OCI-LY7 (cell line): ENCODE measurements at regions not wholly inside any gene's neighbourhood (a gene's known extent, or its start where the extent isn't known, plus 50 kb on each side); places are given as distances from the start of the nearest gene placed in this dataset.

ENCODE experiments used
- BruUV-seq: library from RNA; stranded (reverse); fragments of 400-500 nt; replicated peaks from 2 replicates; lab custom pipeline; 2021; lab: Mats Ljungman, UMichigan
- CTCF ChIA-PET: fragments of 300-600 bp; sonication (Branson Sonifier 250); formaldehyde crosslinking; loops from one replicate; lab custom pipeline; 2022; ENCODE audit warnings: antibody characterized with exemption; ENCODE audit not compliant: unreplicated experiment; lab: Charles Lee
- POLR2A ChIA-PET: fragments of 300-600 bp; sonication (Branson Sonifier 250); formaldehyde crosslinking; loops from one replicate; lab custom pipeline; 2022; ENCODE audit warnings: antibody characterized with exemption; lab: Charles Lee
- DNase-seq: peaks from one replicate; pipeline ENCODE4 v3.0.0-alpha.2; 2015; ENCODE audit warnings: low spot score
- H2AFZ ChIP-seq: fragments of 200-600 bp; sonication (generic), shearing (Covaris generic); 2 replicates; pipeline ENCODE4 v1.6.1; 2014; ENCODE audit warnings: mild to moderate bottlenecking, antibody characterized with exemption, low read length, moderate library complexity
- H3K27ac ChIP-seq: fragments of 200-600 bp; sonication (generic); 2 replicates; pipeline ENCODE4 v1.5.1; 2014; ENCODE audit warnings: mixed run types, low read depth, mild to moderate bottlenecking, moderate library complexity, low read length, inconsistent platforms; ENCODE audit not compliant: poor library complexity, severe bottlenecking
- H3K36me3 ChIP-seq: fragments of 200-600 bp; sonication (generic); 2 replicates; pipeline ENCODE4 v1.6.1; 2014; ENCODE audit warnings: mild to moderate bottlenecking, antibody characterized with exemption, low read length, moderate library complexity, mixed read lengths; ENCODE audit not compliant: insufficient read depth
- H3K4me1 ChIP-seq: fragments of 200-600 bp; sonication (generic); 2 replicates; pipeline ENCODE4 v1.5.1; 2014; ENCODE audit warnings: mild to moderate bottlenecking, low read length; ENCODE audit not compliant: insufficient read depth, poor library complexity, severe bottlenecking
- H3K4me2 ChIP-seq: fragments of 200-600 bp; sonication (generic); 2 replicates; pipeline ENCODE4 v1.6.1; 2014; ENCODE audit warnings: mild to moderate bottlenecking, low read length
- H3K4me3 ChIP-seq: fragments of 200-600 bp; sonication (generic); 2 replicates; pipeline ENCODE4 v1.5.1; 2014; ENCODE audit warnings: mild to moderate bottlenecking, low read depth, low read length; ENCODE audit not compliant: poor library complexity, severe bottlenecking
- H3K79me2 ChIP-seq: fragments of 200-600 bp; sonication (generic); 2 replicates; pipeline ENCODE4 v1.6.1; 2016; ENCODE audit warnings: low read depth, mild to moderate bottlenecking, low read length, moderate library complexity, mixed read lengths; ENCODE audit not compliant: insufficient read depth
- H3K9me2 ChIP-seq: fragments of 200-600 bp; sonication (generic); 2 replicates; pipeline ENCODE4 v1.6.1; 2016; ENCODE audit warnings: mild to moderate bottlenecking, low read length, mixed read lengths; ENCODE audit not compliant: insufficient read depth
- H3K9me3 ChIP-seq: fragments of 200-600 bp; sonication (generic); 2 replicates; pipeline ENCODE4 v1.6.1; 2014; ENCODE audit warnings: mild to moderate bottlenecking, mixed run types, low read length, mixed read lengths
- H4K20me1 ChIP-seq: fragments of 200-600 bp; sonication (generic); 2 replicates; pipeline ENCODE4 v1.6.1; 2014; ENCODE audit warnings: mild to moderate bottlenecking, antibody characterized with exemption, low read length, moderate library complexity, mixed read lengths; ENCODE audit not compliant: insufficient read depth
- EZH2phosphoT487 ChIP-seq: fragments of 200-600 bp; sonication (generic); IDR thresholded peaks from 2 replicates; pipeline ENCODE4 v1.6.1; 2018; ENCODE audit warnings: low read depth, borderline replicate concordance, mild to moderate bottlenecking, mixed run types, antibody characterized with exemption, low read length, moderate library complexity, mixed read lengths
- intact Hi-C: fragments of 100-400 bp; cut with micrococcal nuclease; formaldehyde crosslinking; loops from one replicate; pipeline ENCODE4 v1.10.0; 2022; ENCODE audit not compliant: unreplicated experiment
- TF ChIP-seq, protein P1 (sequence below): fragments of 200-600 bp; sonication (generic); conservative IDR thresholded peaks from 2 replicates; pipeline ENCODE4 v1.5.1; 2014; ENCODE audit warnings: mild to moderate bottlenecking, antibody characterized with exemption, low read length, moderate library complexity, mixed read lengths

DNA sequence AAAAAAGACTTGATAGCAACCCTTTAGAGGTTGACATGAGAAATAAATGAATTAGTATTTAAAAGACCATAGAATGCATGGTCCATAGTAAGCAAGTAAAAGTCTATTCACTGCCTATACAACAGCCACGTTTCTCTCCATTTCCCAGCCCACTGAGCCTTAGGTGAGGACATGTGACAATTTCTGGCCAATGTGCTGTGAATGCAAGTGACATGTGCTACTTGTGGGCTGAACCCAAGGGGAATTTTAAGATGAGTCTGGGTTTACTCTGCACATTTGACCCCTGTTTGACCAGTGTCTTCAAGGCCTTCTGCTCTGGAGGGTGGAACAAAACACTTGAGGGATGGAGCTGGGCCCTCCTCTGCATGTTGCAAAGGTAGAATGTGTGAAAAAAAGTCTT lies 384.4 kb upstream of the KLF6 start:
- POLR2A ChIA-PET, result interaction anchor here (0.7 to 0.8 kb wide), 3 partner anchors 18 to 986 kb away, joined by 4 read pairs; no protein-coding TSS in a partner anchor
- Histone ChIP-seq H3K9me2 (no peaks in the 10 kb centered on the region), H3K36me3 (no peaks in the 10 kb centered on the region), H3K9me3 (no peaks in the 10 kb centered on the region; the same call in 1 of the 2 replicates), H3K27ac (no peak overlapping the region), H4K20me1 (no peaks in the 10 kb centered on the region), H2AFZ (no peak overlapping the region), H3K4me3 (no peak overlapping the region), H3K4me1 (no peaks in the 10 kb centered on the region), H3K79me2 (no peaks in the 10 kb centered on the region), H3K4me2 (no peak overlapping the region)
- no peak for DNase-seq
- BruUV-seq, result no TSS peak
- CTCF ChIA-PET, result no interaction called here
- TF ChIP-seq, protein P1, sequence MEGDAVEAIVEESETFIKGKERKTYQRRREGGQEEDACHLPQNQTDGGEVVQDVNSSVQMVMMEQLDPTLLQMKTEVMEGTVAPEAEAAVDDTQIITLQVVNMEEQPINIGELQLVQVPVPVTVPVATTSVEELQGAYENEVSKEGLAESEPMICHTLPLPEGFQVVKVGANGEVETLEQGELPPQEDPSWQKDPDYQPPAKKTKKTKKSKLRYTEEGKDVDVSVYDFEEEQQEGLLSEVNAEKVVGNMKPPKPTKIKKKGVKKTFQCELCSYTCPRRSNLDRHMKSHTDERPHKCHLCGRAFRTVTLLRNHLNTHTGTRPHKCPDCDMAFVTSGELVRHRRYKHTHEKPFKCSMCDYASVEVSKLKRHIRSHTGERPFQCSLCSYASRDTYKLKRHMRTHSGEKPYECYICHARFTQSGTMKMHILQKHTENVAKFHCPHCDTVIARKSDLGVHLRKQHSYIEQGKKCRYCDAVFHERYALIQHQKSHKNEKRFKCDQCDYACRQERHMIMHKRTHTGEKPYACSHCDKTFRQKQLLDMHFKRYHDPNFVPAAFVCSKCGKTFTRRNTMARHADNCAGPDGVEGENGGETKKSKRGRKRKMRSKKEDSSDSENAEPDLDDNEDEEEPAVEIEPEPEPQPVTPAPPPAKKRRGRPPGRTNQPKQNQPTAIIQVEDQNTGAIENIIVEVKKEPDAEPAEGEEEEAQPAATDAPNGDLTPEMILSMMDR, result no peak
- TF ChIP-seq EZH2phosphoT487, result no peak
- intact Hi-C loops, result no loop called here

DNA sequence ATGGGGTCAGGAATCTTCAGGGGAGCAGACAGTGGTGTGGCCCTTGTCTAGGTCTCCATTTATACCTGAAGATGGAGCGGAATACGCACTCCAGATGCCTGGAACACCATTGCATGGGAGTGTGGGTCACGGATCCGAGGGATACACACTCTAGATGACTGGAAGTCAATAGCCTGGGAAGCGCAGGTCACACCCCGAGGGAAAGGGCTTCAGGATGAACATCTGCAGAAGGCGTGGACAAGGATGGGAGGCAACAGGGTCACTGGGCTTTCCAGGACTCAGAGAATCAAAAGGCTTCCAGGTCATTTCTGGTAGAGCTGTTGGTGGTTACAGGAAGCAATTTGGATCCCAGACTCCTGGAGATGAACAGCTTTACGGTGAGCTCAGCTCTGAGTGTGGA lies 382.2 kb upstream of the KLF6 start:
- CTCF ChIA-PET, result no interaction called here

DNA sequence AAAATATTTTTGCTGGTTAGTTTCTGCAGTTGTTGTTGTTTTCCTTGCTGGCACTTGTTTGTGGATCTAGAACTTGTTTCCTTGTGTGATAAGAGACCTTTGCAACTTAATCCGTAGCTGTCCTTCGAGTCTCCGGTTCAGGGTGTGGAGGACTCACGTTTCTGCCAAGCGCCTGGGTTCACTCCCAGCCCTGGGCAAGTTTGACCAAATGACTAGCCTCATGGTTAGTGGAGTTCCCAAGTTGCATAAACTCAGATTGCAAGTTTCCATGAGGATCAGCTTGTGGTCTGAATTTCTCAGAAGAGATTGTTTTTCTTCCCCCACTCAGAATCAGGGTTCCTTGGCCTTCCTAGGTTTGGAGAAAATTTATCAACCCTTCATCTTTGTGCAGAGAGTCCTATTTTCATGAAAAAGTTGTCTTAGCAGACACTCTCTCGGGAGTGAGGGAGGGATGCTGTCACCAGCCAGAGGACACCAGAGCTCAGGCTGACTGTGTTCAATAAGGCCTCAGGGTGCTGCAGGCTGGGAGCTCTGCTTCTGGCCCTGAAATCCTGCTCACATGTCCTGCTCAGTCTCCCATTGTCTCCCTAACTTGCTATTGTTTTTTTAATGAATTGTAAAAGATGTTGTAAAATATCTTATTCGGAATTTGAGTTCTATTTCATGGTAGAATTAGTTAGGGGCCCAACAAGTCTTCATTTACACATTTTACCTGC lies 377.7 kb upstream of the KLF6 start:
- Histone ChIP-seq H4K20me1 (no peaks in the 10 kb centered on the region), H3K79me2 (no peaks in the 10 kb centered on the region), H3K4me3 (no peak overlapping the region), H3K9me3 (no peaks in the 10 kb centered on the region), H3K4me2 (no peak overlapping the region), H3K4me1 (no peaks in the 10 kb centered on the region), H3K36me3 (no peaks in the 10 kb centered on the region), H3K27ac (no peak overlapping the region), H3K9me2 (no peaks in the 10 kb centered on the region), H2AFZ (no peak overlapping the region)
- DNase-seq, result no peak
- intact Hi-C loops, result no loop called here
- BruUV-seq, result no TSS peak
- CTCF ChIA-PET, result no interaction called here
- POLR2A ChIA-PET, result no interaction called here
- TF ChIP-seq, protein P1, result no peak
- TF ChIP-seq EZH2phosphoT487, result no peak

More for the DNA sequence above, 382.2 kb upstream of the KLF6 start:
- Histone ChIP-seq H3K79me2 (no peaks in the 10 kb centered on the region), H3K4me2 (no peak overlapping the region), H3K9me2 (no peaks in the 10 kb centered on the region), H4K20me1 (no peaks in the 10 kb centered on the region), H3K27ac (no peak overlapping the region), H3K4me1 (no peaks in the 10 kb centered on the region), H2AFZ (no peak overlapping the region), H3K4me3 (no peak overlapping the region), H3K36me3 (no peaks in the 10 kb centered on the region), H3K9me3 (no peaks in the 10 kb centered on the region; the same call in 1 of the 2 replicates)
- intact Hi-C loops, result no loop called here
- BruUV-seq, result no TSS peak
- POLR2A ChIA-PET, result no interaction called here
- TF ChIP-seq, protein P1, result no peak
- no peak for TF ChIP-seq EZH2phosphoT487
- DNase-seq, result no peak
